HG02759 (cell line): ENCODE measurements at regions not wholly inside any gene's neighbourhood (a gene's known extent, or its start where the extent isn't known, plus 50 kb on each side); places are given as distances from the start of the nearest gene placed in this dataset.

Experiments used
- ATAC-seq: cut with Tn5 transposase; IDR thresholded peaks from one replicate; pipeline ENCODE4 v1.9.1; 2021; ENCODE audit warnings: mild to moderate bottlenecking, moderate library complexity; ENCODE audit not compliant: unreplicated experiment

GRCh38 chr5:74296685-74297408, 343.7 kb downstream of the ENC1 start:
- no peak for ATAC-seq

GRCh38 chr5:74295676-74296075, 344.9 kb downstream of the ENC1 start:
- no peak for ATAC-seq

- ATAC-seq = no peak
These were observed 345.4 kb downstream of the ENC1 start for GRCh38 chr5:74295141-74295540.

- ATAC-seq = peak; percentile 69
These were observed 346.3 kb downstream of the ENC1 start for GRCh38 chr5:74294231-74294705.

GRCh38 chr5:74293182-74293581, 347.3 kb downstream of the ENC1 start:
- ATAC-seq = no peak

- ATAC-seq = no peak
These were observed 349.8 kb downstream of the ENC1 start for GRCh38 chr5:74290634-74291241.

- no peak for ATAC-seq
These were observed 350.8 kb downstream of the ENC1 start for GRCh38 chr5:74289691-74290090.

GRCh38 chr5:74289238-74289637, 351.3 kb downstream of the ENC1 start:
- no peak for ATAC-seq

- ATAC-seq = no peak
These were observed 351.9 kb downstream of the ENC1 start for GRCh38 chr5:74288448-74289108.

- ATAC-seq = no peak
These were observed 352.5 kb downstream of the ENC1 start for GRCh38 chr5:74288038-74288437.

GRCh38 chr5:74286734-74287695, 353.5 kb downstream of the ENC1 start:
- ATAC-seq = no peak

- ATAC-seq = no peak
These were observed 354.8 kb downstream of the ENC1 start for GRCh38 chr5:74285675-74286280.

GRCh38 chr5:74282490-74282889, 358.0 kb downstream of the ENC1 start:
- no peak for ATAC-seq

GRCh38 chr5:74281166-74281565, 359.4 kb downstream of the ENC1 start:
- ATAC-seq = no peak

GRCh38 chr5:74280306-74280705, 360.2 kb downstream of the ENC1 start:
- ATAC-seq = no peak

GRCh38 chr5:74279244-74279643, 361.3 kb downstream of the ENC1 start:
- ATAC-seq = no peak

- ATAC-seq = no peak
These were observed 363.1 kb downstream of the ENC1 start for GRCh38 chr5:74277418-74277817.

GRCh38 chr5:74275171-74275992, 365.1 kb downstream of the ENC1 start:
- ATAC-seq = no peak

- no peak for ATAC-seq
These were observed 366.2 kb downstream of the ENC1 start for GRCh38 chr5:74274326-74274725.
